ENCODE measurements at regions not wholly inside any gene's neighbourhood (a gene's known extent, or its start where the extent isn't known, plus 50 kb on each side); places are given as distances from the start of the nearest gene placed in this dataset.

GRCh38 chr12:87085286-87085685 is 829.1 kb upstream of the MGAT4C start:
- ATAC-seq = no peak

GRCh38 chr12:87082756-87083155 is 826.6 kb upstream of the MGAT4C start:
- 97% methylated on average over 2 of the region's 2 CpGs for WGBS (ENCODE audit: insufficient coverage)
- no peak overlapping the region for H3K27ac ChIP-seq (ENCODE audit: low read length)
- ATAC-seq (no peak), DNase-seq (no peak)
- no peak overlapping the region for H3K4me3 ChIP-seq (ENCODE audit: low read length)
- TF ChIP-seq, protein P1, sequence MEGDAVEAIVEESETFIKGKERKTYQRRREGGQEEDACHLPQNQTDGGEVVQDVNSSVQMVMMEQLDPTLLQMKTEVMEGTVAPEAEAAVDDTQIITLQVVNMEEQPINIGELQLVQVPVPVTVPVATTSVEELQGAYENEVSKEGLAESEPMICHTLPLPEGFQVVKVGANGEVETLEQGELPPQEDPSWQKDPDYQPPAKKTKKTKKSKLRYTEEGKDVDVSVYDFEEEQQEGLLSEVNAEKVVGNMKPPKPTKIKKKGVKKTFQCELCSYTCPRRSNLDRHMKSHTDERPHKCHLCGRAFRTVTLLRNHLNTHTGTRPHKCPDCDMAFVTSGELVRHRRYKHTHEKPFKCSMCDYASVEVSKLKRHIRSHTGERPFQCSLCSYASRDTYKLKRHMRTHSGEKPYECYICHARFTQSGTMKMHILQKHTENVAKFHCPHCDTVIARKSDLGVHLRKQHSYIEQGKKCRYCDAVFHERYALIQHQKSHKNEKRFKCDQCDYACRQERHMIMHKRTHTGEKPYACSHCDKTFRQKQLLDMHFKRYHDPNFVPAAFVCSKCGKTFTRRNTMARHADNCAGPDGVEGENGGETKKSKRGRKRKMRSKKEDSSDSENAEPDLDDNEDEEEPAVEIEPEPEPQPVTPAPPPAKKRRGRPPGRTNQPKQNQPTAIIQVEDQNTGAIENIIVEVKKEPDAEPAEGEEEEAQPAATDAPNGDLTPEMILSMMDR (IDR thresholded peaks at IDR 0.05) = no peak
- no peaks in the 10 kb centered on the region for H3K9me3 ChIP-seq (ENCODE audit: control insufficient read depth, insufficient read depth, low read length)
- Mint-ChIP-seq H3K36me3 (no peaks in the 10 kb centered on the region), H3K9me3 (peaks cover 2 to 3% of the 10 kb centered on the region in 2 donors), H3K27me3 (ENCODE audit: low read depth in 2 of 2) (no peaks in the 10 kb centered on the region), H3K4me3 (no peak overlapping the region), H3K27ac (no peak overlapping the region), H3K4me1 (no peaks in the 10 kb centered on the region)
- H3K36me3 ChIP-seq (ENCODE audit: control insufficient read depth, insufficient read depth, low read length) = no peaks in the 10 kb centered on the region
- H3K27me3 ChIP-seq (ENCODE audit: control insufficient read depth, insufficient read depth, low read length) = no peaks in the 10 kb centered on the region
- no peaks in the 10 kb centered on the region for H3K4me1 ChIP-seq (ENCODE audit: control insufficient read depth, insufficient read depth, low read length)
- intact Hi-C loops (cut with micrococcal nuclease) = no loop called here

More at GRCh38 chr12:87085286-87085685, 829.1 kb upstream of the MGAT4C start:
- Histone ChIP-seq H3K27me3 (ENCODE audit: control insufficient read depth, insufficient read depth, low read length) (no peaks in the 10 kb centered on the region), H3K36me3 (ENCODE audit: control insufficient read depth, insufficient read depth, low read length) (no peaks in the 10 kb centered on the region), H3K4me1 (ENCODE audit: control insufficient read depth, insufficient read depth, low read length) (no peaks in the 10 kb centered on the region), H3K9me3 (ENCODE audit: control insufficient read depth, insufficient read depth, low read length) (no peaks in the 10 kb centered on the region), H3K27ac (ENCODE audit: low read length) (no peak overlapping the region), H3K4me3 (ENCODE audit: low read length) (no peak overlapping the region)
- Mint-ChIP-seq H3K27ac (no peak overlapping the region), H3K4me1 (no peaks in the 10 kb centered on the region), H3K4me3 (no peak overlapping the region), H3K36me3 (no peaks in the 10 kb centered on the region), H3K9me3 (peaks cover 2 to 5% of the 10 kb centered on the region in 2 donors), H3K27me3 (ENCODE audit: low read depth in 2 of 2) (no peaks in the 10 kb centered on the region)
- intact Hi-C loops (cut with micrococcal nuclease) = no loop called here
- no peak for DNase-seq
- TF ChIP-seq, protein P1 (IDR thresholded peaks at IDR 0.05) = no peak

DNA sequence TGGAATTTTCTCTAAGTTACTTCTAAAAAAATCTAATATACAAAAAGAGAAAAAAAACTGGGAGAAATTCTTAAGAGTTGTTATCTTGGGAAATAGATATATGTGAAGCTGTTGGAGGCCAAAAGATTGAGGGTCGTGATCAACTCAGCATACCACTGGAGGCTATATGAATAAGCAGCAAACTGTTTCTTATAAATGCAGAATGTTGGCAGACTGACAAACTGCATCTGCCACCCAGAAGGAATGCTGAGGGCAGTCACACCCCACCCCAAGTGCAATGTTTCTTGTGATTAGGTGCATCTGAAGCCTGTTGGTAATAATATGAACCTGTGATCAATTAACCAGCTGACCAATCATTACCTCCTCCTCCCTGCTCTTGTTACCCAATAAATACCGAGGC is 818.6 kb upstream of the MGAT4C start:
- Mint-ChIP-seq H3K27me3 (ENCODE audit: low read depth in 2 of 2) (no peaks in the 10 kb centered on the region), H3K9me3 (peaks cover 5 to 7% of the 10 kb centered on the region in 2 donors), H3K36me3 (no peaks in the 10 kb centered on the region), H3K4me3 (no peak overlapping the region), H3K27ac (no peak overlapping the region), H3K4me1 (no peaks in the 10 kb centered on the region)
- no peaks in the 10 kb centered on the region for H3K36me3 ChIP-seq (ENCODE audit: control insufficient read depth, insufficient read depth, low read length)
- no peaks in the 10 kb centered on the region for H3K27me3 ChIP-seq (ENCODE audit: control insufficient read depth, insufficient read depth, low read length)
- peaks cover 4% of the 10 kb centered on the region for H3K9me3 ChIP-seq (ENCODE audit: control insufficient read depth, insufficient read depth, low read length)
- ATAC-seq (no peak), DNase-seq (no peak)
- intact Hi-C loops (cut with micrococcal nuclease) = no loop called here
- H3K27ac ChIP-seq (ENCODE audit: low read length) = no peak overlapping the region
- no peaks in the 10 kb centered on the region for H3K4me1 ChIP-seq (ENCODE audit: control insufficient read depth, insufficient read depth, low read length)
- TF ChIP-seq, protein P1 (IDR thresholded peaks at IDR 0.05) = no peak
- 72% methylated on average over 2 of the region's 2 CpGs for WGBS (ENCODE audit: insufficient coverage)
- H3K4me3 ChIP-seq (ENCODE audit: low read length) = no peak overlapping the region

GRCh38 chr12:87066326-87066725 is 810.1 kb upstream of the MGAT4C start:
- DNase-seq (no peak), ATAC-seq (no peak)
- 56% methylated on average over 1 of the region's 2 CpGs for WGBS (ENCODE audit: insufficient coverage)
- Mint-ChIP-seq H3K27ac (no peak overlapping the region), H3K4me1 (no peaks in the 10 kb centered on the region), H3K36me3 (no peaks in the 10 kb centered on the region), H3K27me3 (ENCODE audit: low read depth in 2 of 2) (no peaks in the 10 kb centered on the region), H3K9me3 (peaks cover 6 to 11% of the 10 kb centered on the region in 2 donors), H3K4me3 (no peak overlapping the region)
- Histone ChIP-seq H3K4me1 (ENCODE audit: control insufficient read depth, insufficient read depth, low read length) (no peaks in the 10 kb centered on the region), H3K36me3 (ENCODE audit: control insufficient read depth, insufficient read depth, low read length) (no peaks in the 10 kb centered on the region), H3K27me3 (ENCODE audit: control insufficient read depth, insufficient read depth, low read length) (no peaks in the 10 kb centered on the region), H3K4me3 (ENCODE audit: low read length) (no peak overlapping the region), H3K9me3 (ENCODE audit: control insufficient read depth, insufficient read depth, low read length) (no peaks in the 10 kb centered on the region), H3K27ac (ENCODE audit: low read length) (no peak overlapping the region)
- TF ChIP-seq, protein P1 (IDR thresholded peaks at IDR 0.05) = no peak
- intact Hi-C loops (cut with micrococcal nuclease) = no loop called here
